ENCODE measurements at regions not wholly inside any gene's neighbourhood (a gene's known extent, or its start where the extent isn't known, plus 50 kb on each side); places are given as distances from the start of the nearest gene placed in this dataset.
"Not testable (repeated sequence)": the region's sequence is repeated elsewhere in the genome, so short reads cannot be mapped to it uniquely, and the experiment has no call there.

GRCh38 chrX:27136325-27136724 is 326.8 kb downstream of the PPP4R3C start:
- no peak for DNase-seq

GRCh38 chrX:27132862-27133261 is 330.3 kb downstream of the PPP4R3C start:
- DNase-seq: no peak

- not testable (repeated sequence) for DNase-seq
Observed at GRCh38 chrX:27087176-27087575, 376.0 kb downstream of the PPP4R3C start.

GRCh38 chrX:27086237-27086636 is 376.9 kb downstream of the PPP4R3C start:
- no peak for DNase-seq

- no peak for DNase-seq
Observed at GRCh38 chrX:27085346-27085745, 377.8 kb downstream of the PPP4R3C start.

- no peak for DNase-seq
Observed at GRCh38 chrX:27078371-27078770, 384.8 kb downstream of the PPP4R3C start.

- DNase-seq: no peak
Observed at GRCh38 chrX:27057883-27058282, 405.3 kb downstream of the PPP4R3C start.

GRCh38 chrX:27039332-27039731 is 423.8 kb downstream of the PPP4R3C start:
- no peak for DNase-seq

GRCh38 chrX:27008486-27008885 is 454.7 kb downstream of the PPP4R3C start:
- DNase-seq: no peak

GRCh38 chrX:26999634-27000033 is 463.5 kb downstream of the PPP4R3C start:
- DNase-seq: no peak

- DNase-seq: no peak
Observed at GRCh38 chrX:26958261-26958660, 504.9 kb downstream of the PPP4R3C start.

GRCh38 chrX:26954029-26954428 is 509.1 kb downstream of the PPP4R3C start:
- DNase-seq: no peak

GRCh38 chrX:26952213-26952612 is 510.9 kb downstream of the PPP4R3C start:
- no peak for DNase-seq

- no peak for DNase-seq
Observed at GRCh38 chrX:26927419-26927818, 535.7 kb downstream of the PPP4R3C start.

GRCh38 chrX:26925088-26925487 is 538.1 kb downstream of the PPP4R3C start:
- no peak for DNase-seq

GRCh38 chrX:26922278-26922677 is 540.9 kb downstream of the PPP4R3C start:
- no peak for DNase-seq

GRCh38 chrX:26918631-26919030 is 544.5 kb downstream of the PPP4R3C start:
- DNase-seq: no peak

GRCh38 chrX:26916991-26917390 is 546.1 kb downstream of the PPP4R3C start:
- no peak for DNase-seq

GRCh38 chrX:26915064-26915463 is 548.1 kb downstream of the PPP4R3C start:
- no peak for DNase-seq

GRCh38 chrX:26914232-26914631 is 548.9 kb downstream of the PPP4R3C start:
- DNase-seq: no peak

GRCh38 chrX:26911785-26912184 is 551.4 kb downstream of the PPP4R3C start:
- DNase-seq: not testable (repeated sequence)

GRCh38 chrX:26909728-26910127 is 553.4 kb downstream of the PPP4R3C start:
- no peak for DNase-seq

GRCh38 chrX:26908218-26908617 is 554.9 kb downstream of the PPP4R3C start:
- no peak for DNase-seq

- no peak for DNase-seq
Observed at GRCh38 chrX:26889574-26889973, 573.6 kb downstream of the PPP4R3C start.

GRCh38 chrX:26873736-26874135 is 589.4 kb downstream of the PPP4R3C start:
- no peak for DNase-seq

GRCh38 chrX:26871967-26872366 is 591.2 kb downstream of the PPP4R3C start:
- DNase-seq: no peak
